ENCODE measurements at regions not wholly inside any gene's neighbourhood (a gene's known extent, or its start where the extent isn't known, plus 50 kb on each side); places are given as distances from the start of the nearest gene placed in this dataset.
"Not testable (repeated sequence)": the region's sequence is repeated elsewhere in the genome, so short reads cannot be mapped to it uniquely, and the experiment has no call there.

DNA sequence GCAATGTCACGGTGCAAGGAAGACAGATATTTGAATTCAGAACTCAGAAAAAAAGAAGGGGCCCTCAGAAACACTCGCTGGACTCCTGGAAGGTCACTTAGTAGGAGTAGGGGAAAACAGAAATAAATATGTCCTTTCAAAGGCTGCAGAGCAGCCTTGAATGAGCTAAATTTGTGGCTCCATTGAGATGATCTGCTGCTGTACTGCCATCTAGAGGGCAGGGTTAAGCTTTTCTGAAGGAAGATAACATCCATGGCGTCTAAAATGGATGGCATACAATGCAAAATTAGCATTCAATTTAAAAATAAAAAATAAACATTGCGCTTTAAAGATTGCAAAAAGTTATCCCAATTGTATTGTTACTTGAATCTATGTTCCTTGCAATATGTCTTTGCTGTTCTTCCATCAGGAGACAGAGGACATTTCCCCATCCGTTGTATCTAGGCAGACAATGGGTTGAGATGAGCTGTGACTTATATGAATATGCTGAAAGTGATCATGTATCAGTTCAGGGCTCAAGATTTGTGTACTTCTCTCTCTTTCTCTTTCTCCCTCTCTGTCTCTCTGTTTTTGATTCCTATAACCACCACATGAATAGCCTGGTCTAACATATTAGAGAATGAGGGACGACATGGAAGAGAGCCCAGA lies 642.2 kb downstream of the SH2D4B start:
- H3K4me1 ChIP-seq (ENCODE audit: control insufficient read depth, insufficient read depth, low read length): no peaks in the 10 kb centered on the region
- DNase-seq (no peak), ATAC-seq (no peak)
- WGBS: 54% methylated on average over 6 of the region's 6 CpGs
- intact Hi-C loops (cut with DNase I): no loop called here
- no peak overlapping the region for H3K27ac ChIP-seq (ENCODE audit: low read length)
- no peak overlapping the region for H3K4me3 ChIP-seq (ENCODE audit: low read length)
- H3K27me3 ChIP-seq (ENCODE audit: control insufficient read depth, insufficient read depth): no peaks in the 10 kb centered on the region
- no peaks in the 10 kb centered on the region for H3K9me3 ChIP-seq (ENCODE audit: control insufficient read depth, low read length)

GRCh38 chr10:81182296-81182695 lies 644.6 kb downstream of the SH2D4B start:
- WGBS: 91% methylated on average over 13 of the region's 13 CpGs
- no peaks in the 10 kb centered on the region for H3K9me3 ChIP-seq (ENCODE audit: control insufficient read depth, low read length)
- DNase-seq: no peak

DNA sequence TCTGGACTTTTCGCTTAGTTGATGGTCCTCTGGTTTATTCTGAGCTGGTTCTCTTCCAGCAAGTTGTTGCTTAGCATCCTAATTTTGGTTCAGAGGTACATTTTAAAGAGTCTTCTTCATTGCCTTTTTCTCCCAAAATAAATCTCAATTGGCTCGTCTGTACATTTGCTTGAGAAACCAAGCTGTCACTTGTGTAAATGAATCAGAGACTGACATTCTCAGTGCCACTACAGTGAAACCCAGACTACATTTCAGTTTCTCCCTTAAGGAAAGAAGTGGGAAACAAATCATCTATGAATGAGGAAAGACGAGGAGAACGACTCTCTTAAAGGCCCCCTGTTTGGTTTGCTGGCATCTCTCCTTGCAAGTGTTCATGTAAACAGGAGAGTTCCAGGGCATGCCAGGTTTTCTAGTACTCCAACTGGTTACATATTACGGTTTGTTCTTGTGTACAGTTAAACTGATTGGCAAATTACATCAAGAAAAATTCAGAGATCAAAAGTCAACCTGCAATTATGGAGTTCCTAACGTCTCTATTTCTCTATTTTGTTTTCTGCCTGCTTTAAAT lies 654.6 kb downstream of the SH2D4B start:
- 66% methylated on average over 6 of the region's 6 CpGs for WGBS
- Histone ChIP-seq H3K27me3 (ENCODE audit: control insufficient read depth, insufficient read depth) (no peaks in the 10 kb centered on the region), H3K4me3 (ENCODE audit: low read length) (no peak overlapping the region), H3K4me1 (ENCODE audit: control insufficient read depth, insufficient read depth, low read length) (no peaks in the 10 kb centered on the region), H3K27ac (ENCODE audit: low read length) (no peak overlapping the region), H3K9me3 (ENCODE audit: control insufficient read depth, low read length) (no peaks in the 10 kb centered on the region)
- DNase-seq (no peak), ATAC-seq (no peak)
- intact Hi-C loops (cut with DNase I): no loop called here

More at GRCh38 chr10:81182296-81182695, 644.6 kb downstream of the SH2D4B start:
- intact Hi-C loops (cut with DNase I): no loop called here
- H3K4me1 ChIP-seq (ENCODE audit: control insufficient read depth, insufficient read depth, low read length): no peaks in the 10 kb centered on the region
- no peaks in the 10 kb centered on the region for H3K27me3 ChIP-seq (ENCODE audit: control insufficient read depth, insufficient read depth)
- H3K27ac ChIP-seq (ENCODE audit: low read length): no peak overlapping the region
- no peak for ATAC-seq
- no peak overlapping the region for H3K4me3 ChIP-seq (ENCODE audit: low read length)

- ATAC-seq (no peak), DNase-seq (no peak)
- Histone ChIP-seq H3K9me3 (ENCODE audit: control insufficient read depth, low read length) (no peaks in the 10 kb centered on the region), H3K4me3 (ENCODE audit: low read length) (no peak overlapping the region), H3K27me3 (ENCODE audit: control insufficient read depth, insufficient read depth) (no peaks in the 10 kb centered on the region), H3K27ac (ENCODE audit: low read length) (no peak overlapping the region), H3K4me1 (ENCODE audit: control insufficient read depth, insufficient read depth, low read length) (no peaks in the 10 kb centered on the region)
- intact Hi-C loops (cut with DNase I): no loop called here
- 81% methylated on average over 2 of the region's 2 CpGs for WGBS
Measured at GRCh38 chr10:81200801-81201200, 663.1 kb downstream of the SH2D4B start.

DNA sequence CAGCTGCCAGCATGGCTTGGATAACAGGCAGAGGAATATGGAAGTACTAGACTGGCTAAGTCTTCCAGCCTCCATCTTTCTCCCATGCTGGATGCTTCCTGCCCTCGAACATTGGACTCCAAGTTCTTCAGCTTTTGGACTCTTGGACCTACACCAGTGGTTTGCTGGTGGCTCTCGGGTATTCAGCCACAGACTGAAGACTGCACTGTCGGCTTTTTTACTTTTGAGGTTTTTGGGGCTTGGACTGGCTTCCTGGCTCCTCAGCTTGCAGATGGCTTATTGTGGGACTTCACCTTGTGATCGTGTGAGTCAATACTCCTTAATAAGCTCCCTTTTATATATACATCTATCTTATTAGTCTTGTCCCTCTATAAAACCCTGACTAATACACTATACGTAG lies 667.6 kb upstream of the NRG3 start:
- not testable (repeated sequence) for DNase-seq
- 81% methylated on average over 5 of the region's 5 CpGs for WGBS

DNA sequence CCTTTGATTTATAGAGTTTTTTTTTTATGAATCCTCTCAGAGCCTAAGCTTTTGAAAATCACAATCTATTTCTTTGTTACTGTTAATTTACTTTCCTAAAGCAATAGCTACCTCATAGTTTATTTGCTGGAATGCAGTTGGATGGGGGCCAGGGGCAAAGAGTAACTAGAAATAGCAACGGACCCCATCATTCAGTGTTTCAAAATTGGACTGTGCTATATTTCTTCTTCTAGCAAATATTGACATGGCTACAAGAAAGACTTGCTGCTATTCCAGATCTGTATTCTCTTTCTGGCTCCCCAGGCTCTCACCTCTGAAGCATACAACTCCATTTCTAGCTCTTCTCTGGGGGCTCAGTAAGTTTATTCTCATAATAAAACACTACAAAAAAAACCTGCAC lies 661.6 kb upstream of the NRG3 start:
- Histone ChIP-seq H3K27ac (ENCODE audit: low read length) (no peak overlapping the region), H3K4me3 (ENCODE audit: low read length) (no peak overlapping the region), H3K4me1 (ENCODE audit: control insufficient read depth, insufficient read depth, low read length) (no peaks in the 10 kb centered on the region), H3K27me3 (ENCODE audit: control insufficient read depth, insufficient read depth) (no peaks in the 10 kb centered on the region), H3K9me3 (ENCODE audit: control insufficient read depth, low read length) (no peaks in the 10 kb centered on the region)
- intact Hi-C loops (cut with DNase I): no loop called here
- DNase-seq (no peak), ATAC-seq (no peak)
- WGBS: 21% methylated on average over 1 of the region's 1 CpG

More for the DNA sequence above, 667.6 kb upstream of the NRG3 start:
- H3K9me3 ChIP-seq (ENCODE audit: control insufficient read depth, low read length); ATAC-seq; H3K4me3 ChIP-seq (ENCODE audit: low read length); H3K27me3 ChIP-seq (ENCODE audit: control insufficient read depth, insufficient read depth); H3K27ac ChIP-seq (ENCODE audit: low read length); H3K4me1 ChIP-seq (ENCODE audit: control insufficient read depth, insufficient read depth, low read length); intact Hi-C loops (cut with DNase I): not testable (repeated sequence)

GRCh38 chr10:81215498-81215897 lies 659.5 kb upstream of the NRG3 start:
- Histone ChIP-seq H3K4me1 (ENCODE audit: control insufficient read depth, insufficient read depth, low read length) (no peaks in the 10 kb centered on the region), H3K27me3 (ENCODE audit: control insufficient read depth, insufficient read depth) (no peaks in the 10 kb centered on the region), H3K9me3 (ENCODE audit: control insufficient read depth, low read length) (no peaks in the 10 kb centered on the region), H3K27ac (ENCODE audit: low read length) (no peak overlapping the region), H3K4me3 (ENCODE audit: low read length) (no peak overlapping the region)
- no peak for DNase-seq
- ATAC-seq: peak; percentile 32 to 75
- 37% methylated on average over 3 of the region's 3 CpGs for WGBS
- intact Hi-C loops (cut with DNase I): no loop called here

GRCh38 chr10:81216949-81217348 lies 658.0 kb upstream of the NRG3 start:
- ATAC-seq (no peak), DNase-seq (no peak)
- Histone ChIP-seq H3K4me1 (ENCODE audit: control insufficient read depth, insufficient read depth, low read length) (no peaks in the 10 kb centered on the region), H3K27me3 (ENCODE audit: control insufficient read depth, insufficient read depth) (no peaks in the 10 kb centered on the region), H3K27ac (ENCODE audit: low read length) (no peak overlapping the region), H3K4me3 (ENCODE audit: low read length) (no peak overlapping the region), H3K9me3 (ENCODE audit: control insufficient read depth, low read length) (no peaks in the 10 kb centered on the region)
- intact Hi-C loops (cut with DNase I): no loop called here
- WGBS: 80% methylated on average over 5 of the region's 5 CpGs

DNA sequence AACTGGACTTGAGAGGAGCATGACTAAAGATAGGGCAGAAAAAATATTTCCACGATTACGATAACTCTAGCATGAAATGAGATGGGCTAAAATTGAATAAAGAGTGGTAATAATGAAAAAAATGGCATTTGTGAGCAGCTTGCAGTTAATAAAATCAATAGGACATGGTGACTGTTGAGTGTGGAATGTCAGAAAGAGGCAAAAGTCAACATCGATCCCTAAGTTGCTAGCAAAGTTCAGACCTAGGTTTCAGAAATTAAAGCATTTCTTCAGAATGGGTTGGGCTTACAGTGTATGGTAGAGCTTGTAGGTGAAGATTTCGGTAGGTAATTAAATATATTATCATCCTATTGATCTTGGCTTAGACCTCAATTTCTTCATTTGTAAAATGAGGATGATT lies 656.7 kb upstream of the NRG3 start:
- intact Hi-C loops (cut with DNase I): no loop called here
- Histone ChIP-seq H3K4me3 (ENCODE audit: low read length) (no peak overlapping the region), H3K4me1 (ENCODE audit: control insufficient read depth, insufficient read depth, low read length) (no peaks in the 10 kb centered on the region), H3K9me3 (ENCODE audit: control insufficient read depth, low read length) (no peaks in the 10 kb centered on the region), H3K27me3 (ENCODE audit: control insufficient read depth, insufficient read depth) (no peaks in the 10 kb centered on the region), H3K27ac (ENCODE audit: low read length) (no peak overlapping the region)
- DNase-seq: no peak
- 82% methylated on average over 4 of the region's 4 CpGs for WGBS
- no peak for ATAC-seq

GRCh38 chr10:81219758-81220157 lies 655.2 kb upstream of the NRG3 start:
- no peak overlapping the region for H3K4me3 ChIP-seq (ENCODE audit: low read length)
- no peaks in the 10 kb centered on the region for H3K9me3 ChIP-seq (ENCODE audit: control insufficient read depth, low read length)
- H3K4me1 ChIP-seq (ENCODE audit: control insufficient read depth, insufficient read depth, low read length): no peaks in the 10 kb centered on the region
- H3K27me3 ChIP-seq (ENCODE audit: control insufficient read depth, insufficient read depth): no peaks in the 10 kb centered on the region
- ATAC-seq: no peak
- H3K27ac ChIP-seq (ENCODE audit: low read length): no peak overlapping the region
- intact Hi-C loops (cut with DNase I): no loop called here
- WGBS: 42% methylated on average over 1 of the region's 1 CpG
- DNase-seq: no peak

- no peak for DNase-seq
- no peaks in the 10 kb centered on the region for H3K9me3 ChIP-seq (ENCODE audit: control insufficient read depth, low read length)
- no peaks in the 10 kb centered on the region for H3K4me1 ChIP-seq (ENCODE audit: control insufficient read depth, insufficient read depth, low read length)
- intact Hi-C loops (cut with DNase I): no loop called here
- no peak for ATAC-seq
- no peaks in the 10 kb centered on the region for H3K27me3 ChIP-seq (ENCODE audit: control insufficient read depth, insufficient read depth)
- H3K27ac ChIP-seq (ENCODE audit: low read length): no peak overlapping the region
- WGBS: 70% methylated on average over 3 of the region's 3 CpGs
- H3K4me3 ChIP-seq (ENCODE audit: low read length): no peak overlapping the region
Measured at GRCh38 chr10:81248886-81249285, 626.1 kb upstream of the NRG3 start.

Measured in right cardiac atrium (tissue), 5 donors.